ENCODE measurements at regions not wholly inside any gene's neighbourhood (a gene's known extent, or its start where the extent isn't known, plus 50 kb on each side); places are given as distances from the start of the nearest gene placed in this dataset.

DNA sequence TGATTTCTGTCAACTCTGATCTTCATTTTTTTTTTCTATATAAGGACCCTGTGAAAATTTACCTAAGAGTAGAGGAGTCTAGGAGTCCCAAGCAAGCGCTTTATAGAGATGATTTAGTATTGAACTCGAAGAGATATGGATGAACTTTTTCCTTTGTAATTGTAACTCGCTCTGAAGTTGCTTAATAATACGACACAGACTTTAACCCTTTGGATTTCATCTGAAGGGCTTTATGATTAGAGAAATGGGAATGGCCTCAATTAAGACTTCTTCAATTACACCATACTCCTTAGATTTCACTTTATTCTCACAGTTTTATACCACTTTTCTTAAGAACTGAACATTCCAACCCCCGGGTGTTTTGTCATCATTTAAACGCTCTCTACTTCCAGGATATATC, 647.7 kb downstream of the HTR1A start:
- Histone ChIP-seq H3K9me3 (no peaks in the 10 kb centered on the region), H3K27ac (no peak overlapping the region), H3K4me3 (no peak overlapping the region), H3K27me3 (no peaks in the 10 kb centered on the region), H3K4me1 (no peaks in the 10 kb centered on the region), H3K36me3 (no peaks in the 10 kb centered on the region)
- intact Hi-C loops (cut with DNase I) = no loop called here
- WGBS (ENCODE audit: insufficient coverage, low coverage, low lambda C conversion rate, missing lambda C conversion rate) = 42% methylated on average over 6 of the region's 6 CpGs
- no peak for TF ChIP-seq POLR2A (IDR thresholded peaks at IDR 0.05)
- TF ChIP-seq CTCF (IDR thresholded peaks at IDR 0.05) = no peak
- ATAC-seq = no peak
- no peak for DNase-seq

DNA sequence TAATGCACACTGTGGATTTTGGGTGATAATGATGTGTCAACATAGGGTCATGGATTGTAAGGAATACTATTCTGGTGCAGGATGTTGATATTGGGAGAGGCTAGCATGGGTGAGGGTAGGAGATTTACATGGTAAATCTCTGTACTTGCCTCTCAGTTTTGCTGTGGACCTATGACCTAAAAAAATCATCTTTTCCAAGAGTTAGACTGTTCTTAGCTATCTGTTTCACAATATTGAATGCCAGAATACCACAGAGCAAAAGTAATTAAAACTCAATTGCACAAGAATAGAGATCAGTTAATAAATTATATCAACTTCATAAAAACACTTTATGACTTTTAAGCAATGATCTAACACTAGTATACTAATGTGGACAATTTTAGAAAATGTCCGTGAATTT, 651.6 kb downstream of the HTR1A start:
- ATAC-seq = peak in 2 of 4 donors; percentile 46 to 54
- intact Hi-C loops (cut with DNase I) = no loop called here

GRCh38 chr5:63306909-63307308, 655.3 kb downstream of the HTR1A start:
- intact Hi-C loops (cut with DNase I) = no loop called here
- Histone ChIP-seq H3K4me3 (no peak overlapping the region), H3K27me3 (no peaks in the 10 kb centered on the region), H3K9me3 (no peaks in the 10 kb centered on the region), H3K36me3 (no peaks in the 10 kb centered on the region), H3K27ac (no peak overlapping the region), H3K4me1 (no peaks in the 10 kb centered on the region)
- WGBS (ENCODE audit: insufficient coverage, low coverage, low lambda C conversion rate, missing lambda C conversion rate) = 88% methylated on average over 1 of the region's 1 CpG
- ATAC-seq (no peak), DNase-seq (no peak)
- TF ChIP-seq POLR2A (IDR thresholded peaks at IDR 0.05) = no peak

More for the DNA sequence above, 651.6 kb downstream of the HTR1A start:
- Histone ChIP-seq H3K36me3 (no peaks in the 10 kb centered on the region), H3K27ac (no peak overlapping the region), H3K27me3 (no peaks in the 10 kb centered on the region), H3K9me3 (no peaks in the 10 kb centered on the region), H3K4me3 (no peak overlapping the region), H3K4me1 (no peaks in the 10 kb centered on the region)
- no peak for DNase-seq
- TF ChIP-seq POLR2A (IDR thresholded peaks at IDR 0.05) (no peak), CTCF (IDR thresholded peaks at IDR 0.05) (no peak)
- 45% methylated on average over 1 of the region's 1 CpG for WGBS (ENCODE audit: insufficient coverage, low coverage, low lambda C conversion rate, missing lambda C conversion rate)

DNA sequence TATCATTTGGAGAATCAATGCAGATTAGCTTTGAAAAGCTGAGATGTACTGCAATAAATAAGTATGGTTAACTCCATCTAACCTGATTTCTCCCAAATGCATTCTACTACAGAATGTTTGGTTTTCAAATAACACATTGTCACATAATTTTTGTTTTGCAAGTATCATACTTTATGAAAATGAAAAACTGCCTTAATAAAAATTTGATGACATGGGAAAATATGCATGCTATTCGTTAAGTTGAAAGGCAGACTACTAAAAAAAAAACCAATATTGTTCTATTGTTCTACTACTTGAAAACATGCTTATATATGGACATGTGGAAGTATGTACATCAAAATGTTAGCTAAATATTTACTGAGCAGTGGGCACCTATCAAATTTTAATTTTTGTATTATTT, 668.9 kb downstream of the HTR1A start:
- Histone ChIP-seq H3K4me3 (no peak overlapping the region), H3K27me3 (no peaks in the 10 kb centered on the region), H3K27ac (no peak overlapping the region), H3K9me3 (no peaks in the 10 kb centered on the region), H3K36me3 (no peaks in the 10 kb centered on the region), H3K4me1 (no peaks in the 10 kb centered on the region)
- 65% methylated on average over 1 of the region's 1 CpG for WGBS (ENCODE audit: insufficient coverage, low coverage, low lambda C conversion rate, missing lambda C conversion rate)
- no peak for TF ChIP-seq POLR2A (IDR thresholded peaks at IDR 0.05)
- no peak for TF ChIP-seq CTCF (IDR thresholded peaks at IDR 0.05)
- ATAC-seq (no peak), DNase-seq (no peak)
- intact Hi-C loops (cut with DNase I) = no loop called here

DNA sequence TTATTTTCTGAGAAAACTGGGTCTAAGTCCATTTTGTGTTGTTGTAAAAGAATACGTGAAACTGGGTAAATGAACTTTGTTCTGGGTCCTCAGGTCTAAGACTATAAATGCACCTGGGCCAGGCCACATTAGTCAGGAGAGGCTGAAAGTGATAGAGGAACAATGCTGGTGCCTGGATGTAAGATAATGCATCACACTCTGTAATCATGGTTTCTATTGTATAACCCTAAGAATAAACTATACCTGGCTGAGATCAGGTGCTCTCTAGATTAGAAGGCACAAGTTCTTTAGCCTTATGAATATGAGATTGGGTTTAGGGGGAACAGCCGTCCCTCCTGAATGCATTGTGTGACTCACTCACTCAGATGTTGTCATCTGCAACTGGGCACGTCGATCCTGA, 675.5 kb downstream of the HTR1A start:
- ATAC-seq = no peak
- TF ChIP-seq CTCF (IDR thresholded peaks at IDR 0.05) (no peak), POLR2A (IDR thresholded peaks at IDR 0.05) (no peak)
- H3K27me3 ChIP-seq = no peaks in the 10 kb centered on the region
- H3K9me3 ChIP-seq = no peaks in the 10 kb centered on the region
- H3K36me3 ChIP-seq = no peaks in the 10 kb centered on the region
- H3K4me3 ChIP-seq = no peak overlapping the region
- intact Hi-C loops (cut with DNase I) = no loop called here
- H3K27ac ChIP-seq = no peak overlapping the region
- WGBS (ENCODE audit: insufficient coverage, low coverage, low lambda C conversion rate, missing lambda C conversion rate) = 73% methylated on average over 4 of the region's 4 CpGs
- no peaks in the 10 kb centered on the region for H3K4me1 ChIP-seq
- no peak for DNase-seq
